NCI-H2196 treated with DMSO at 0.1 percent for 48 hours (cell line): ENCODE measurements at regions not wholly inside any gene's neighbourhood (a gene's known extent, or its start where the extent isn't known, plus 50 kb on each side); places are given as distances from the start of the nearest gene placed in this dataset.
"Not testable (repeated sequence)": the region's sequence is repeated elsewhere in the genome, so short reads cannot be mapped to it uniquely, and the experiment has no call there.

Experiments used
- DNase-seq: peaks from one replicate; lab custom pipeline; 2025; ENCODE audit not compliant: unreplicated experiment; lab: John Stamatoyannopoulos, UW

GRCh38 chr15:35980719-35981118 is 434.8 kb upstream of the DPH6 start:
- DNase-seq = no peak

DNA sequence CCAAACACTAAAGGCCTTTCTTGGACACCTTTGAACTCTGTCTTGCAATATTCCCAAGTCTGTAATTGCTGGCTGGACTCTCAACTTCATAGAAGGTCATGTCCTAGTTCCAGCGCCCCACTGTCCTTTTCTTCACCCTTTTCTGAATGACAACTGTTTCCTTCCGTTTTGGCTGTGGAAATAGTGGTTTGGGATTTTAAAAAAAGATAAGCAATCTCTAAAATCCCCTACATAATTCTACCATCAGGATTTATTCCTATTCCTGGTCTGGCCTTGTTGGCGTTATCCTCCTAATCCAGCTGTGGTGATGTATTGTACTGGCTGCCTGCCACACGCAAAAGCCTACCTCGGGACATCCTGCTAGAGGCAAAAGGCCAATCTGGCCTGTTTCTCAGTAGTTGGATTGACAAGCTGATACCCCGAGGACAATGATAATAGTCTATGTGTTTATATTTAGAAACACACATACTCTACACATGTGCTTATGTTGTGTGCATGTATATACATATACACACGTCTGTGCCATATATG is 440.3 kb upstream of the DPH6 start:
- no peak for DNase-seq

DNA sequence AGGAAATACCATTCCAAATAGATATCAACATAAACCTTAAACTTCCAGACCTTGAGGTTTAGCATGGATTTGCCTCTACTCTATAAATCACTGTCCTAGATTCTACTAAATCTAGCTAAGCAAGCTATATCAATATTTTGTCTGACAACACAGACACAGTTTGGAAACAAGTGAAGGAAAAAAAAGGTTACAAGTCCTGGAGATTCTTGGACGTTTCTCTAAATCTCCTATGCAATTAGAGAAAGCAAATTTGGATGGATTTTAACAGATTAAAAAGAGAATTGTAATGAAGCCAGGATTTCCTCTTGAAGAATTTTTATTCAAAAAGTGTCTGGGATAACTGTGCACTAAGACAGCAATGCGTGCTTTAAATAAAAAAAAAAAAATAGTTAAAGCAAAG is 441.1 kb upstream of the DPH6 start:
- DNase-seq = no peak

- no peak for DNase-seq
Measured at GRCh38 chr15:35991386-35991785, 445.4 kb upstream of the DPH6 start.

GRCh38 chr15:35992791-35993190 is 446.8 kb upstream of the DPH6 start:
- DNase-seq = no peak

GRCh38 chr15:35993196-35993595 is 447.2 kb upstream of the DPH6 start:
- DNase-seq = no peak

- no peak for DNase-seq
Measured at GRCh38 chr15:35994876-35995275, 448.9 kb upstream of the DPH6 start.

GRCh38 chr15:35998663-35999602 is 453.0 kb upstream of the DPH6 start:
- DNase-seq = no peak

- DNase-seq = no peak
Measured at GRCh38 chr15:36004891-36005490, 459.0 kb upstream of the DPH6 start.

- no peak for DNase-seq
Measured at GRCh38 chr15:36005542-36005941, 459.6 kb upstream of the DPH6 start.

DNA sequence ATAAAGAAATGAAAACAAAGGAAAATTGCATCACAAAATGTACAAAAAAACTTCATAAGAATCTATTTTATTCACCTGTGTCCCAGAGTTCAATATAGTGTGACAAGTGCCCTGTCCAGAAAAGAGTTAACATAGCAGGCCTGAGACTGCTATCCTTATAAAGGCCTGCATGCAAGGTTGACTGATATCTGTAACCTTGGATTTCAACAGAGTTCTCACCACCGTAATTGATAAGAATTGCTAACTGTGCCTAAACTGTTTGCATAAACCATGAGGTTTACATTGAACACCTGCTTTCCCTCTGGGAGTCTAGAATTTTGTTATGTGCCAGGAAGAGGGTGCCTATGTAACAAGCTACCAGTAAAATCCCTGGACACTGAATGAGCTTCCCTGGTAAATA is 461.7 kb upstream of the DPH6 start:
- no peak for DNase-seq

DNA sequence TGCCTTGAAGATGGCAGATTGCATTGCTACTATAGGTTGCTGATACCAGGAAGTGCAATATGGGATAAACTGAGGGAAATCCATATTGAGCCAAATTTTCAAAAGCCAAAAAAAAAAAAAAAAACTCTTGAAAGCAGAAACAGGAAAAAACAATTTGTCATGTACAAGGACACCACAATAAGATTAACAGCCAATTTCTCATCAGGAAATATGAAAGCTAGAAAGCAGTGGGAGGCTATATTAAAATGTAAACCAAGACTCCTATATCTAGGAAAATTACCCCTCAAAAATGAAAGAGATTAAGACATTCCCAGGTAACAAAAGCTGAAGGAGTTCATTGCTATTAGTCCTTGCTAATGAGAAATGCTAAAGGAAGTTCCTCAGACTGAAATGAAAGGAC is 462.8 kb upstream of the DPH6 start:
- no peak for DNase-seq

- no peak for DNase-seq
Measured at GRCh38 chr15:36024031-36024688, 478.2 kb upstream of the DPH6 start.

DNA sequence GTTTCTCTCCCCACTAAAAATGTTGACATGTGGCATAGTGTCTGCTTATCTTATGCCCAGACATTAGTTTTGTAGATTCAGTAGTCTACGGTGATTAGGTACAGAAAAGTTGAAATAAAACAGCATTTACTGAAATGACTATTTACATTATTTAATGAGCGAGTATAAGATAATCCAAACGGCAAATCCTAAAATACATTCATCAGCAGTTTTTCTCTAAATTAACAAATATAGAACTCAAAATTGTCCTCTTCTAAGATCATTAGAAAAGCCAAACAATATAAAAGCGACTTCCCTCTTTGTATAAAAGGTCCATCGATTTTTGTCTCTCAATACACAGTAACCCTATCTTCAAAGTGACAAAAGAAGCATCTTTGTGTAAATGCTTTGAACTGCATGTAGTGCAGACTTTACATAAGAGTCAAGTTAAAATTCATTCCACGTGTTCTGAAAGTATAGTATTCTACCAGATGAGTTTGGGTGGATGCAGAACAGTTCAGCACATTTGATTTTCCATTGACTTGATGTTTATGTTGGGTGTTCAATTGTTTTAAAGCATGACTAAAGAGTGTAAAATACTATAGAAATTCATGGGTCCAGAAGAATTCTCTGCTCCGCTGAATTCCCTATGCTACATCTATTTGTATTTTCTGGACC is 480.8 kb upstream of the DPH6 start:
- no peak for DNase-seq

- no peak for DNase-seq
Measured at GRCh38 chr15:36029606-36030210, 483.7 kb upstream of the DPH6 start.

- DNase-seq = no peak
Measured at GRCh38 chr15:36039996-36040572, 494.1 kb upstream of the DPH6 start.

- DNase-seq = not testable (repeated sequence)
Measured at GRCh38 chr15:36047018-36047716, 501.2 kb upstream of the DPH6 start.

DNA sequence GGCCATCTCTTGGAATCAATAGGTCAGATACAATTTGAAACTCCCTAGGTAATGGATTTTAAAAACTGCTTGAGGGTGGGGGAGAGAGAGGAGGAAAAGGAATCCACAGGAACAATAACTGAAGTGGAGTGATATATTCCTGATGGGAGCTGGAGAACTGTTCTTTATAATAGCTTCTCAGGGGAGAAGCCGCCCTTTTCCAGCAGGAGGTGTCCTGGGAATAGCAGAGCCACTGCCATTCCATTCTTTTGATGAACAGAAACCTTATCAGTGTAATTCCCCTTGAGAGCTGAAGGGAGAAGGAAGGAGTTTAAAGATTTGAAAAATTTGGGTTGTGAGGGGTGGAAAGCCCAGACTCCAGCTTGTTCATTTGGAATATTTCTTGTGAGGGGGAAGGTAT is 504.9 kb upstream of the DPH6 start:
- no peak for DNase-seq

- not testable (repeated sequence) for DNase-seq
Measured at GRCh38 chr15:36052641-36053040, 506.7 kb upstream of the DPH6 start.

DNA sequence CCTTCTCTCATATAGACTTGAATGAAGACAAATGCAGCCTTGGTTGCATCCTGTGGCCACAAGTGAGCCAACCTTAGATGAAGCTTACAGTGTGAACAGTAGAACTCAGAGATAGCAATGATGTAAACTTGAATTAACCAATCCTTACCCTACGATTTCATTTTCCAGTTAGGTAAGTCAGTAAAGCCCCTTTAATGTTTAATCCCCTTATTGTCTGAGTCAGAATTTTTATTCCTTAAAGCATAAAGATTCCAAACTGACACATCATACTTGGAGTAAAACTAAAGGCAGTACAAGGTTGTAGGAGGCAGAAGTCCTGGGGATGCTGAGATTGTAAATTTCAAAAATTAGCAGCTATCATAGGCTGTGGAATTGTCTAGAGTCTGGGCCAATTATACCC is 507.8 kb upstream of the DPH6 start:
- DNase-seq = no peak
